H1 (cell line): ENCODE measurements at regions not wholly inside any gene's neighbourhood (a gene's known extent, or its start where the extent isn't known, plus 50 kb on each side); places are given as distances from the start of the nearest gene placed in this dataset.

Source experiments
- CTCF ChIA-PET: fragments of 300-600 bp; sonication (Branson Sonifier 250); formaldehyde crosslinking; loops from one replicate; lab custom pipeline; 2021; ENCODE audit not compliant: partially characterized antibody; lab: Charles Lee
- POLR2A ChIA-PET: fragments of 300-600 bp; sonication (Branson Sonifier 250); formaldehyde crosslinking; loops from one replicate; lab custom pipeline; 2021; ENCODE audit warnings: inconsistent platforms; ENCODE audit not compliant: partially characterized antibody; lab: Charles Lee
- DNase-seq, 2 experiments: peaks; one replicate each; pipeline versions ENCODE4 v3.0.0 to v3.0.0-alpha.2; 2010 to 2022; ENCODE audit warnings: low spot score in 2 of 2, low read depth in 1 of 2, mixed read lengths in 1 of 2
- FAIRE-seq: peaks from 2 replicates; lab custom pipeline; 2011; peaks lifted over from hg19 to GRCh38; lab: Jason Lieb, UNC
- H2AFZ ChIP-seq: 2 replicates; pipeline ENCODE4 v1.8.1; 2012; ENCODE audit warnings: low read length, inconsistent platforms
- H2AK5ac ChIP-seq: 2 replicates; pipeline ENCODE4 v1.6.1; 2013; ENCODE audit warnings: low read depth, low read length
- H2BK120ac ChIP-seq: replicated peaks from 2 replicates; pipeline ENCODE3; 2013; ENCODE audit warnings: low read depth, low read length, inconsistent platforms
- H2BK12ac ChIP-seq: 2 replicates; pipeline ENCODE4 v1.6.1; 2013; ENCODE audit warnings: low read depth, low read length
- H2BK15ac ChIP-seq: 2 replicates; pipeline ENCODE4 v1.6.1; 2013; ENCODE audit warnings: low read length
- H2BK20ac ChIP-seq: 2 replicates; pipeline ENCODE4 v1.6.1; 2013; ENCODE audit warnings: low read length
- H2BK5ac ChIP-seq: 2 replicates; pipeline ENCODE4 v1.6.1; 2013; ENCODE audit warnings: low read depth, low read length
- H3K14ac ChIP-seq: 2 replicates; pipeline ENCODE4 v1.6.1; 2013; ENCODE audit warnings: inconsistent platforms; ENCODE audit not compliant: insufficient read length
- H3K18ac ChIP-seq: 2 replicates; pipeline ENCODE4 v1.6.1; 2013; ENCODE audit warnings: low read length; ENCODE audit errors: extremely low read depth
- H3K23ac ChIP-seq: 2 replicates; pipeline ENCODE4 v1.6.1; 2013; ENCODE audit warnings: inconsistent platforms; ENCODE audit not compliant: insufficient read length
- H3K23me2 ChIP-seq: 2 replicates; pipeline ENCODE4 v1.6.1; 2013; ENCODE audit warnings: low read depth, low read length
- H3K27ac ChIP-seq: 2 replicates; pipeline ENCODE4 v1.6.1; 2011; ENCODE audit warnings: low read depth, low read length, inconsistent platforms
- H3K27me3 ChIP-seq, 4 experiments: replicated peaks in 1 of 4; 1 replicate in 1 of 4; 2 replicates in 3 of 4; pipeline versions ENCODE4 v1.6.1 to v1.8.1; 2011 to 2013; ENCODE audit warnings: low read length in 3 of 4, mild to moderate bottlenecking in 3 of 4, inconsistent platforms in 2 of 4, mixed read lengths in 2 of 4, moderate library complexity in 1 of 4; ENCODE audit not compliant: control insufficient read depth in 3 of 4, insufficient read depth in 3 of 4; ENCODE audit errors: extremely low read depth in 1 of 4
- H3K36me3 ChIP-seq, 4 experiments: 2 replicates each; pipeline versions ENCODE4 v1.6.1 to v1.8.1; 2011 to 2013; ENCODE audit warnings: mild to moderate bottlenecking in 4 of 4, low read length in 3 of 4, moderate library complexity in 2 of 4, control low read depth in 1 of 4, inconsistent platforms in 1 of 4; ENCODE audit not compliant: insufficient read depth in 4 of 4, control insufficient read depth in 2 of 4
- H3K4ac ChIP-seq: replicated peaks from 2 replicates; pipeline ENCODE3; 2013; ENCODE audit warnings: low read length, low read depth, mixed read lengths, inconsistent platforms; ENCODE audit not compliant: insufficient read length
- H3K4me1 ChIP-seq, 4 experiments: replicated peaks in 1 of 4; 1 replicate in 1 of 4; 2 replicates in 3 of 4; pipeline versions ENCODE4 v1.6.1 to v1.8.1; 2011 to 2013; ENCODE audit warnings: low read length in 3 of 4, inconsistent platforms in 2 of 4, mixed read lengths in 1 of 4; ENCODE audit not compliant: insufficient read depth in 4 of 4, control insufficient read depth in 3 of 4
- H3K4me2 ChIP-seq, 2 experiments: 2 replicates each; pipeline versions ENCODE4 v1.6.1 to v1.8.1; 2011 to 2013; ENCODE audit warnings: low read depth in 2 of 2, low read length in 2 of 2, control low read depth in 1 of 2, inconsistent platforms in 1 of 2, mild to moderate bottlenecking in 1 of 2; ENCODE audit not compliant: insufficient read depth in 1 of 2
- H3K4me3 ChIP-seq, 4 experiments: fragments of 200-600, 300-600 bp in 1 of 4; sonication (generic), shearing (Covaris generic), sonication (Bioruptor Twin) in 1 of 4; 2 replicates each; pipeline versions ENCODE4 v1.5.1 to v1.8.1; 2011 to 2016; ENCODE audit warnings: low read length in 4 of 4, low read depth in 3 of 4, control low read depth in 2 of 4, inconsistent platforms in 2 of 4, mild to moderate bottlenecking in 2 of 4, mixed read lengths in 1 of 4, moderate library complexity in 1 of 4; ENCODE audit not compliant: insufficient read depth in 2 of 4; ENCODE audit errors: extremely low read depth in 1 of 4
- H3K56ac ChIP-seq: replicated peaks from 2 replicates; pipeline ENCODE3; 2013; ENCODE audit warnings: low read depth, mild to moderate bottlenecking, mixed read lengths, low read length, inconsistent platforms; ENCODE audit not compliant: insufficient read length
- H3K79me1 ChIP-seq: 2 replicates; pipeline ENCODE4 v1.6.1; 2013; ENCODE audit warnings: low read depth, low read length, control low read depth
- H3K79me2 ChIP-seq, 2 experiments: 2 replicates each; pipeline versions ENCODE4 v1.6.1 to v1.8.1; 2012 to 2013; ENCODE audit warnings: low read length in 2 of 2, mild to moderate bottlenecking in 2 of 2, inconsistent platforms in 1 of 2; ENCODE audit not compliant: insufficient read depth in 2 of 2, control insufficient read depth in 1 of 2
- H3K9ac ChIP-seq, 4 experiments: replicated peaks in 1 of 4; 1 replicate in 1 of 4; 2 replicates in 3 of 4; pipeline versions ENCODE4 v1.6.1 to v1.8.1; 2011 to 2013; ENCODE audit warnings: low read depth in 3 of 4, low read length in 3 of 4, control low read depth in 2 of 4, mild to moderate bottlenecking in 2 of 4, moderate library complexity in 2 of 4, inconsistent platforms in 1 of 4; ENCODE audit errors: extremely low read depth in 1 of 4
- H3K9me3 ChIP-seq, 2 experiments: 2 replicates each; pipeline versions ENCODE4 v1.6.1 to v1.8.1; 2012 to 2013; ENCODE audit warnings: mild to moderate bottlenecking in 2 of 2, moderate library complexity in 2 of 2, control low read depth in 1 of 2, inconsistent platforms in 1 of 2, low read depth in 1 of 2, low read length in 1 of 2, mixed read lengths in 1 of 2; ENCODE audit not compliant: insufficient read depth in 2 of 2
- H4K20me1 ChIP-seq, 2 experiments: replicated peaks in 1 of 2; 2 replicates each; pipeline versions ENCODE3 to v1.8.1; 2011 to 2013; ENCODE audit warnings: inconsistent platforms in 2 of 2, low read length in 2 of 2, mild to moderate bottlenecking in 1 of 2; ENCODE audit not compliant: insufficient read depth in 2 of 2, control insufficient read depth in 1 of 2
- H4K5ac ChIP-seq: 2 replicates; pipeline ENCODE4 v1.6.1; 2013; ENCODE audit warnings: low read length, low read depth, mixed read lengths, inconsistent platforms; ENCODE audit not compliant: insufficient read length
- H4K8ac ChIP-seq: 2 replicates; pipeline ENCODE4 v1.8.0; 2013; ENCODE audit warnings: mild to moderate bottlenecking, moderate library complexity, low read length, inconsistent platforms; ENCODE audit not compliant: insufficient read depth; ENCODE audit errors: extremely low read depth
- H4K91ac ChIP-seq: replicated peaks from 2 replicates; pipeline ENCODE3; 2013; ENCODE audit warnings: low read length, mixed read lengths, inconsistent platforms; ENCODE audit not compliant: insufficient read length
- ATF3 ChIP-seq: IDR thresholded peaks from 2 replicates; pipeline ENCODE4 v1.6.1; 2011; ENCODE audit warnings: low read depth, mild to moderate bottlenecking, low read length; ENCODE audit not compliant: insufficient read depth
- CREB1 ChIP-seq: IDR thresholded peaks from 2 replicates; pipeline ENCODE4 v1.6.1; 2012; ENCODE audit warnings: inconsistent platforms
- JUND ChIP-seq: IDR thresholded peaks from 2 replicates; pipeline ENCODE4 v1.6.1; 2011; ENCODE audit warnings: mild to moderate bottlenecking, improper control_type of control experiment, low read length
- TBP ChIP-seq: IDR thresholded peaks from 2 replicates; pipeline ENCODE4 v1.6.1; 2011; ENCODE audit warnings: low read depth, low read length, improper control_type of control experiment
- YY1 ChIP-seq: IDR thresholded peaks from 2 replicates; pipeline ENCODE4 v1.6.1; 2011; ENCODE audit warnings: low read depth, mild to moderate bottlenecking, low read length

GRCh38 chr16:7216719-7217118 is 115.9 kb upstream of the RBFOX1 start:
- H2BK120ac ChIP-seq, result no peak overlapping the region
- no peak overlapping the region for H3K4ac ChIP-seq
- no peak overlapping the region for H3K18ac ChIP-seq
- H4K20me1 ChIP-seq, result peaks cover 0 to 4% of the 10 kb centered on the region in 2 experiments
- CTCF ChIA-PET, result interaction anchor here (3.2 kb wide), 1 partner anchor 9 kb away, joined by 12 read pairs; no protein-coding TSS in a partner anchor
- no peak overlapping the region for H3K23ac ChIP-seq
- H3K4me1 ChIP-seq, result peaks cover 6 to 20% (median 8%) of the 10 kb centered on the region in 4 experiments; a peak in 6 of 7 replicates
- no peaks in the 10 kb centered on the region for H3K79me2 ChIP-seq
- TF ChIP-seq ATF3, result no peak
- TF ChIP-seq JUND, result no peak
- no peak for TF ChIP-seq TBP
- TF ChIP-seq YY1, result no peak
- TF ChIP-seq CREB1, result no peak
- H2AFZ ChIP-seq, result no peak overlapping the region
- H3K9ac ChIP-seq, result no peak overlapping the region
- H3K14ac ChIP-seq, result no peak overlapping the region
- H2BK20ac ChIP-seq, result no peak overlapping the region
- H3K27me3 ChIP-seq, result 0 out of 7 replicates have a peak, but pooled peaks cover 0 to 2% (median 0%) of the 10 kb centered on the region in 4 experiments
- H2BK5ac ChIP-seq, result no peak overlapping the region
- H3K9me3 ChIP-seq, result no peaks in the 10 kb centered on the region
- no peak overlapping the region for H2AK5ac ChIP-seq
- H4K5ac ChIP-seq, result no peak overlapping the region
- no peaks in the 10 kb centered on the region for H3K79me1 ChIP-seq
- H3K4me3 ChIP-seq, result no peak overlapping the region
- POLR2A ChIA-PET, result no interaction called here
- DNase-seq, result no peak
- H2BK12ac ChIP-seq, result no peak overlapping the region
- H3K27ac ChIP-seq, result no peak overlapping the region
- H4K91ac ChIP-seq, result no peak overlapping the region
- H3K4me2 ChIP-seq, result no peak overlapping the region
- FAIRE-seq, result no peak
- no peak overlapping the region for H4K8ac ChIP-seq
- H2BK15ac ChIP-seq, result no peak overlapping the region
- no peak overlapping the region for H3K56ac ChIP-seq
- H3K23me2 ChIP-seq, result no peaks in the 10 kb centered on the region; the same call in 1 of the 2 replicates
- H3K36me3 ChIP-seq, result no peaks in the 10 kb centered on the region
